Activated T-cell treated with anti-CD3 and anti-CD28 coated beads, Interleukin-2, amount 50 U/mL, for 4 hours (primary cell): ENCODE measurements at regions not wholly inside any gene's neighbourhood (a gene's known extent, or its start where the extent isn't known, plus 50 kb on each side); places are given as distances from the start of the nearest gene placed in this dataset.

Source experiments
- ATAC-seq, 2 donors: fragments of 200-7000 bp; cut with Tn5 transposase; one replicate each; pipeline ENCODE4 v1.10.0; 2021
- DNase-seq: peaks from one replicate; pipeline ENCODE4 v3.0.0-alpha.2; 2020
- H3K27me3 Mint-ChIP-seq: one replicate; pipeline ENCODE4 v1.8.0; 2021; ENCODE audit warnings: low read depth, mixed read lengths
- H3K36me3 Mint-ChIP-seq: one replicate; pipeline ENCODE4 v1.8.0; 2022; ENCODE audit warnings: mixed read lengths; ENCODE audit not compliant: insufficient read depth
- H3K4me1 Mint-ChIP-seq: one replicate; pipeline ENCODE4 v1.8.0; 2021; ENCODE audit warnings: low read depth, mixed read lengths
- H3K4me3 Mint-ChIP-seq: one replicate; pipeline ENCODE4 v1.8.0; 2021; ENCODE audit warnings: mild to moderate bottlenecking, moderate library complexity, mixed read lengths
- H3K9me3 Mint-ChIP-seq: one replicate; pipeline ENCODE4 v1.8.0; 2021; ENCODE audit warnings: mixed read lengths

DNA sequence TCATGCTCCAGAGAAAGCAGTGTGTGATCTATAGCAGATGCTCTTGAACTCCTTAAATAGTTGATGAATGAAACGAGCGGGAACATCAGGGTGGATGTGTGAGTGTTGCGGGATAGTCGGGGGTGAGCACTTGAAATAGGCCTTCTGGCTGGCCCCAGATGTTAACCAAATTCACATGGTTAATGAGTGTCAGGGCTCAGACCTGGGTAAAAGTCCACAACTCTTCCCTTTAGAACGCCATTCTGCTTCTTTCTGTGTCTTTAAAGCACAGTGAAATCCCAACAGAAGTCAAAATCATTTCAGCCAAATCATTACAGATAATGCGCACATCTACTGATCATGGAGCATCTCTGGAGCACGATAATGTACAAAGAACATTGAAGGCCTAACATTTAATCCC is 249.4 kb upstream of the BOD1L1 start:
- H3K9me3 Mint-ChIP-seq, result peaks cover 3% of the 10 kb centered on the region
- no peaks in the 10 kb centered on the region for H3K27me3 Mint-ChIP-seq
- DNase-seq (no peak), ATAC-seq (no peak)
- no peak overlapping the region for H3K4me3 Mint-ChIP-seq
- no peaks in the 10 kb centered on the region for H3K4me1 Mint-ChIP-seq
- H3K36me3 Mint-ChIP-seq, result no peaks in the 10 kb centered on the region

DNA sequence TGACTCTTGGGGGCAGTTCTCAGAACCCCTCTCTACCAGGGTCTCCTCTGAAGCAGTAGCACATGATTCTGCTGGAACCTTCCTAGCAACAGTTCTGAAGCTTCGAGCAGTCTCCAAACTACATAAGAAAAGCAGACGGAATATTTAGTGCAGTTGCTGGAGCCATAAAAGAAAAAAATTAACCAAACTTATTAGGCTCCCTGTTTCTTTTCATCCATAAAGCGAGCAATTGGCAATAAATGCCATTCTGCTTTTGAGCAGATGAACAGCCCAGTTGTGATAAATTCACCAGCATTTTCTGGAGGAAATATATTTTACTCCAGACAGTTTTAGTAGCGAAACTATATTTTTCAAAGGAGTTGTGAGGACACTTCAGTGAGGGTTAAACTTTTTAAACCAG is 250.1 kb upstream of the BOD1L1 start:
- no peak overlapping the region for H3K4me3 Mint-ChIP-seq
- H3K36me3 Mint-ChIP-seq, result no peaks in the 10 kb centered on the region
- H3K4me1 Mint-ChIP-seq, result no peaks in the 10 kb centered on the region
- peaks cover 3% of the 10 kb centered on the region for H3K9me3 Mint-ChIP-seq
- H3K27me3 Mint-ChIP-seq, result no peaks in the 10 kb centered on the region
- no peak for ATAC-seq
- DNase-seq, result no peak

DNA sequence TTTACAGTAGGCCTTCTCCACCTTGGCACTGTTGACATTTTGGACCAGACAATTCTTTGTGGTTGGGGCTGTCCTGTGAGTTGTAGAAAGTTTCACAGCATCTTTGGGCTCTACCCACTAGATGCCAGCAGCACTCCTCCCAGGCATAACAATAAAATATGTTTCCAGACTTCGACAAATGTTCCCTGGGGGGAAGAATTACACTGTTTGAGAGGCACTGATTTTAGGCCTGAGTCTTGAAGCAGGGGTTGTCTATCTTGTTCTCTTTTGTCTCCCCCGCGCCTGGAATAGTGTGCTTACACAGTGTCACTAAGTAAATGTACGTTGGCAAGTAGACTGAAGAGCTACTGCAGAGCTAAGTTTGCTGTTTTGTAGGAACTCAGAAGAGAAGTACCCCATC is 254.4 kb upstream of the BOD1L1 start:
- H3K9me3 Mint-ChIP-seq, result peaks cover 3% of the 10 kb centered on the region
- H3K4me1 Mint-ChIP-seq, result no peaks in the 10 kb centered on the region
- no peak for DNase-seq
- no peaks in the 10 kb centered on the region for H3K27me3 Mint-ChIP-seq
- no peaks in the 10 kb centered on the region for H3K36me3 Mint-ChIP-seq
- ATAC-seq, result no peak
- no peak overlapping the region for H3K4me3 Mint-ChIP-seq

GRCh38 chr4:13887010-13887409 is 259.5 kb upstream of the BOD1L1 start:
- Mint-ChIP-seq H3K27me3 (no peaks in the 10 kb centered on the region), H3K9me3 (peaks cover 6% of the 10 kb centered on the region), H3K36me3 (no peaks in the 10 kb centered on the region), H3K4me1 (no peaks in the 10 kb centered on the region), H3K4me3 (no peak overlapping the region)
- DNase-seq (no peak), ATAC-seq (no peak)

GRCh38 chr4:13888112-13888511 is 260.6 kb upstream of the BOD1L1 start:
- H3K9me3 Mint-ChIP-seq, result peaks cover 6% of the 10 kb centered on the region
- no peaks in the 10 kb centered on the region for H3K36me3 Mint-ChIP-seq
- H3K27me3 Mint-ChIP-seq, result no peaks in the 10 kb centered on the region
- H3K4me1 Mint-ChIP-seq, result no peaks in the 10 kb centered on the region
- DNase-seq (no peak), ATAC-seq (no peak)
- no peak overlapping the region for H3K4me3 Mint-ChIP-seq

- DNase-seq, result no peak
- H3K4me1 Mint-ChIP-seq, result no peaks in the 10 kb centered on the region
- H3K36me3 Mint-ChIP-seq, result no peaks in the 10 kb centered on the region
- H3K4me3 Mint-ChIP-seq, result no peak overlapping the region
- peak in 1 of 2 donors; percentile 17 for ATAC-seq
- peaks cover 6% of the 10 kb centered on the region for H3K9me3 Mint-ChIP-seq
- H3K27me3 Mint-ChIP-seq, result no peaks in the 10 kb centered on the region
Observed at GRCh38 chr4:13891544-13891939, 264.0 kb upstream of the BOD1L1 start.

DNA sequence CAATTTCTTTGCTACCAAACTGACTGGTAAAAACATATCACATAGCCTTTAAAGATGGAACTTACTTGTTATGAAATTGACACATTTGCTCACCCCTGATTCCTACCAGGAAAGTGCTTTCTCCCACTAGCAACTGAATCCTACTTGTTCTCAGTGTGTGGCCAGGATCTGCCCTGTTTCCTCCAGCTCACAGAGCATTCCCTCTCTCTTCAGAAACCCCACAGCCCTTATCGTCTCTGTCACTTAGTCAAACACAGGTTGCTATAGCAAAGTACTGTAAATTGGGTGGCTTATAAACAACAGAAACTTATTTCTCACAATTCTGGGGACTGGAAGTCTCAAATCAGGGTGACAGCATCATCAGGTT is 265.2 kb upstream of the BOD1L1 start:
- H3K9me3 Mint-ChIP-seq, result peaks cover 3% of the 10 kb centered on the region
- H3K4me1 Mint-ChIP-seq, result no peaks in the 10 kb centered on the region
- H3K36me3 Mint-ChIP-seq, result no peaks in the 10 kb centered on the region
- DNase-seq (no peak), ATAC-seq (no peak)
- H3K4me3 Mint-ChIP-seq, result no peak overlapping the region
- no peaks in the 10 kb centered on the region for H3K27me3 Mint-ChIP-seq

DNA sequence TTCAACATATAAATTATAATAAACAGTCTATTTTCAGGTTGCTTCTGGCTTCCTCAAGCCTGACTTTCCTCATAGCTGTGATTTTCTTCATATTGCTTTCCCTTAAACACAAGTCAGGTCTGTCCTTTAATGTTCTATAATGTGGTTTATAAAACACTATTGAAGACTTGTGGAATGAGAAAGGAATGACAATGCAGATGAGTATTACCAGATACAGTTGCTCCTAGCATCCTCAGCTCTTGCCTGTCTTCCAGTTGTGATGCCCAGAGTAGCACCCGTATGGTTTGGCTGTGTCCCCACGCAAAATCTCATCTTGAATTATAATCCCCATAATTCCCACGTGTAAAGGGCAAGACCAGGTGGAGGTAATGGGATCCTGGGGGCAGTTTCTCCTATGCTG is 265.7 kb upstream of the BOD1L1 start:
- H3K4me1 Mint-ChIP-seq, result no peaks in the 10 kb centered on the region
- no peaks in the 10 kb centered on the region for H3K36me3 Mint-ChIP-seq
- no peak for DNase-seq
- H3K4me3 Mint-ChIP-seq, result no peak overlapping the region
- H3K9me3 Mint-ChIP-seq, result peaks cover 3% of the 10 kb centered on the region
- H3K27me3 Mint-ChIP-seq, result no peaks in the 10 kb centered on the region
- ATAC-seq, result no peak

- H3K36me3 Mint-ChIP-seq, result no peaks in the 10 kb centered on the region
- H3K9me3 Mint-ChIP-seq, result peaks cover 3% of the 10 kb centered on the region
- ATAC-seq, result no peak
Observed at GRCh38 chr4:13893987-13894386, 266.5 kb upstream of the BOD1L1 start.

DNA sequence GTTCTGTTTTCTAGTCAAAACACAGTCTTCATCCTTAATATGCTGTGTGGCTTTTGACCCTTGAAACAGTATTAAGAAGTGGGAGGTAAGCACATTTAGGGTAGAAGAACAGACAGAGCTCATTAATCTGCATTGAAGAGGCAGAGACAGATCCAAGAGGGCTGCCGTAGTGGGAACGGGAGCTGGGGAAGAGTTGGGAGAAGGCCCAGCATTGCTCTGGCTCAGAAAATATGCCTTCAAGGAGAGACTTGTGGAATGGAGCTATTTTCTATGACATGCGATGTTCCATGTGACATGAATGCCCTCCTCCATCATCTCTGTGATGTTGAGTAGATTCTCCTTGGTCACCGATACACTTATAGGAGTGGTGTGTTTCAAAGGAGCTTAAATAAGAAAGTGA is 273.3 kb upstream of the BOD1L1 start:
- no peaks in the 10 kb centered on the region for H3K9me3 Mint-ChIP-seq
- no peak for ATAC-seq
- H3K4me3 Mint-ChIP-seq, result no peak overlapping the region
- H3K36me3 Mint-ChIP-seq, result no peaks in the 10 kb centered on the region
- peaks cover 3% of the 10 kb centered on the region for H3K27me3 Mint-ChIP-seq
- no peak for DNase-seq
- H3K4me1 Mint-ChIP-seq, result no peaks in the 10 kb centered on the region

More at GRCh38 chr4:13893987-13894386, 266.5 kb upstream of the BOD1L1 start:
- no peaks in the 10 kb centered on the region for H3K27me3 Mint-ChIP-seq
- DNase-seq, result no peak
- H3K4me1 Mint-ChIP-seq, result no peaks in the 10 kb centered on the region
- H3K4me3 Mint-ChIP-seq, result no peak overlapping the region

GRCh38 chr4:13902146-13902545 is 274.6 kb upstream of the BOD1L1 start:
- ATAC-seq (no peak), DNase-seq (no peak)
- Mint-ChIP-seq H3K27me3 (peaks cover 3% of the 10 kb centered on the region), H3K4me1 (no peaks in the 10 kb centered on the region), H3K4me3 (no peak overlapping the region), H3K9me3 (no peaks in the 10 kb centered on the region), H3K36me3 (no peaks in the 10 kb centered on the region)

DNA sequence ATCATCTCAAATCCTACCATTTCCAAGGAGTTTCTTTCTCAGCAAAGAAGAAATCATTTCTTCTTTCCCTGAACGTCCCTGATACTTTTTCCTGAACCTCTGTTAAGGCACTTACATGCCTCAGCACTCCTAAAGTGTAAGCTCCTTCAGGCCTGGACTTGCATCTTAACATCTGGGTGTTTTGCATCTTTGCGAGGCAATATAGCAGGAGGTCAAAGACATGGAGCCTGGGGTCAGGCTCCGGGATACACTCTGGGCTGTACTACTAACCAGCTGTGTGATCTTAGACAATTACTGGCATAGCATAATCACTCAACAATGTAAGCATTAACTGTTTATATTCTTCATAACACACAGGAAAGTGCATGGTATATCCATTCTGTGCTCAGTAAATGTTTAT is 275.5 kb upstream of the BOD1L1 start:
- H3K36me3 Mint-ChIP-seq, result no peaks in the 10 kb centered on the region
- H3K27me3 Mint-ChIP-seq, result peaks cover 3% of the 10 kb centered on the region
- DNase-seq, result no peak
- no peaks in the 10 kb centered on the region for H3K9me3 Mint-ChIP-seq
- ATAC-seq, result no peak
- H3K4me3 Mint-ChIP-seq, result no peak overlapping the region
- no peaks in the 10 kb centered on the region for H3K4me1 Mint-ChIP-seq

DNA sequence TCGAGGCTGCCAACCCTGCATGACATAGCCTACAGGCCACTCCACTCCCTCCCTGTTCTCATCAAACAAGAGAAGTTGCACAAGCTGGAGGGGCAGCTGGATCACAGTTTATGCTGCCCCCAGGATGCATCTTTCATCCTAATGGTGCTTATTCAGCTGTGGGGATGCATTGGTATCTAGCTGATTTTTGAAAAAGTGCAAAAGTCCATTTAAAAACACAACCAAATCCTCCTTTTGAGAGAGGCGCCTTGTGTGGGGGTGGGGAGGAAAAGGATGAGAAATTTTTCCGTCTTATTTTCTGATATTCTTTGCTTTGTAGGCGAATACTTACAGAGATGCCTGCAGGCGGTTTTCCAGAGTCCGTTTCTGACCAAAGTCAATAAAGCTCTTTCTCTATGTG is 276.4 kb upstream of the BOD1L1 start:
- no peaks in the 10 kb centered on the region for H3K36me3 Mint-ChIP-seq
- no peaks in the 10 kb centered on the region for H3K9me3 Mint-ChIP-seq
- no peak overlapping the region for H3K4me3 Mint-ChIP-seq
- ATAC-seq (no peak), DNase-seq (no peak)
- H3K4me1 Mint-ChIP-seq, result no peaks in the 10 kb centered on the region
- peaks cover 3% of the 10 kb centered on the region for H3K27me3 Mint-ChIP-seq

GRCh38 chr4:13905543-13905942 is 278.0 kb upstream of the BOD1L1 start:
- DNase-seq (no peak), ATAC-seq (no peak)
- Mint-ChIP-seq H3K27me3 (peaks cover 3% of the 10 kb centered on the region), H3K9me3 (no peaks in the 10 kb centered on the region), H3K4me1 (no peaks in the 10 kb centered on the region), H3K36me3 (no peaks in the 10 kb centered on the region), H3K4me3 (no peak overlapping the region)

DNA sequence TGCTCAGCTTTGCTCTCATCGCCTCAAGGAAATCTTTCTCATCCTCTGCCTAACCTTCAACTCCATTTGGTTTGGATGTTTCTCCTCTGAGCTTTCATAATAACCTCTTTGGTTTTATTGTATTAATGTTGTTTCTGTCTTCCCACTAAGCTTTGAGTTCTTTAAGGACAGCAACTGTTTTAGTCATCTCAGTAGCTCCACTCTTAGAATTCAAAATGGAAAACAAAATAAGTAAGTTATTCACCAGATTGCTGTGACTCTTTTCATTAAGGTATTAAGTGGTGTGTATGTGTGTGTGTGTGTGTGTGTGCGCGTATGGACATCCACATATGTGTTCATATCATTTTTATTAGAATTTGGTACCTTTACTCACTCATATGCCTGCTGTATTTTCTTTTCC is 279.2 kb upstream of the BOD1L1 start:
- no peak for DNase-seq
- Mint-ChIP-seq H3K4me3 (no peak overlapping the region), H3K9me3 (no peaks in the 10 kb centered on the region), H3K36me3 (no peaks in the 10 kb centered on the region), H3K27me3 (peaks cover 3% of the 10 kb centered on the region), H3K4me1 (no peaks in the 10 kb centered on the region)
- no peak for ATAC-seq

GRCh38 chr4:13907255-13907751 is 279.8 kb upstream of the BOD1L1 start:
- DNase-seq, result no peak
- H3K27me3 Mint-ChIP-seq, result peaks cover 3% of the 10 kb centered on the region
- H3K9me3 Mint-ChIP-seq, result no peaks in the 10 kb centered on the region
- H3K4me3 Mint-ChIP-seq, result no peak overlapping the region
- ATAC-seq, result no peak
- no peaks in the 10 kb centered on the region for H3K4me1 Mint-ChIP-seq
- H3K36me3 Mint-ChIP-seq, result no peaks in the 10 kb centered on the region
